ENCODE measurements at regions not wholly inside any gene's neighbourhood (a gene's known extent, or its start where the extent isn't known, plus 50 kb on each side); places are given as distances from the start of the nearest gene placed in this dataset.

DNA sequence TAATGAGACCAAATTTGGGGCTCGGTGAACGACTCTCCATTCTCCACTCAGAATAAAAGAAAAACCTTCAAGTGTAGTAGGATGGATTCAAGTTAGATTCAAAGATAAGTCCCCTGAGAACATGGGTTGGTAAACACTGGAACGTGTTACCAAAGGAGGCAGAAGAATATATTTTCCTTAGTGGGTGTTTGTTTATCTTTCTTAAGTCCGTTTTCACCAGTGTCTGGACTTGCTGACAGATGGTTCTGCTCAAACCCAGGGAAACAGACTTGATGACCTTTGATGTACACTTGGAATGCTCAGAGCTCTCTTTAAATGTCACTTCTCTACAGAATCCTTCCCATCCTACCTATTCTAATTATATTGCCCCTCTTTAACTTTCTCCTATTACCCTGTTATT is 310.3 kb upstream of the ZNF521 start:
- intact Hi-C loops (cut with DNase I), result no loop called here
- Histone ChIP-seq H3K4me3 (no peak overlapping the region), H3K27ac (no peak overlapping the region), H3K27me3 (no peaks in the 10 kb centered on the region), H3K36me3 (no peaks in the 10 kb centered on the region), H3K4me1 (ENCODE audit: insufficient read depth) (peaks cover 2% of the 10 kb centered on the region), H3K9me3 (no peaks in the 10 kb centered on the region)
- 20 to 23% (median 21%) methylated on average over 4 of the region's 4 CpGs for WGBS, 3 donors
- TF ChIP-seq POLR2A (IDR thresholded peaks at IDR 0.05), result no peak
- TF ChIP-seq EP300 (IDR thresholded peaks at IDR 0.05), result no peak
- TF ChIP-seq, protein P1, sequence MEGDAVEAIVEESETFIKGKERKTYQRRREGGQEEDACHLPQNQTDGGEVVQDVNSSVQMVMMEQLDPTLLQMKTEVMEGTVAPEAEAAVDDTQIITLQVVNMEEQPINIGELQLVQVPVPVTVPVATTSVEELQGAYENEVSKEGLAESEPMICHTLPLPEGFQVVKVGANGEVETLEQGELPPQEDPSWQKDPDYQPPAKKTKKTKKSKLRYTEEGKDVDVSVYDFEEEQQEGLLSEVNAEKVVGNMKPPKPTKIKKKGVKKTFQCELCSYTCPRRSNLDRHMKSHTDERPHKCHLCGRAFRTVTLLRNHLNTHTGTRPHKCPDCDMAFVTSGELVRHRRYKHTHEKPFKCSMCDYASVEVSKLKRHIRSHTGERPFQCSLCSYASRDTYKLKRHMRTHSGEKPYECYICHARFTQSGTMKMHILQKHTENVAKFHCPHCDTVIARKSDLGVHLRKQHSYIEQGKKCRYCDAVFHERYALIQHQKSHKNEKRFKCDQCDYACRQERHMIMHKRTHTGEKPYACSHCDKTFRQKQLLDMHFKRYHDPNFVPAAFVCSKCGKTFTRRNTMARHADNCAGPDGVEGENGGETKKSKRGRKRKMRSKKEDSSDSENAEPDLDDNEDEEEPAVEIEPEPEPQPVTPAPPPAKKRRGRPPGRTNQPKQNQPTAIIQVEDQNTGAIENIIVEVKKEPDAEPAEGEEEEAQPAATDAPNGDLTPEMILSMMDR (IDR thresholded peaks at IDR 0.05), result no peak
- no peak for DNase-seq

DNA sequence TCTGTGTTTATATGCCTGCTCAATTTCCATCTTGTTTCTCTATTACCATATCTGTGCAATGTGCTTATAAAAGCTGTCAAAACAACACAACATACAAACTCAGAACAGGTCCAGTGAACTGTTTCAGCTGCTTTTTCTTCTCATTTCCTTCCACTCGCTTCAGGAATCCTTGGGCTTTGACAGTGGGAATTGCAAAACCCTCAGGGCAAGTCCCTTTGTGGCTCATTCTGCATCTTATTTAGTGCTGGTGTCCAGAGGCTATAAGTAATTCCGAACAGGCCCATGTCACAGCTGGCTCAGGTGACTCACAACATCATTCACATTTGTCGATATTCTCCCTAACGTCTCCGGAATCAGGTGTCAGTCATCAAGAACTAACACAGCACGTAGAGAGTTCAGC is 309.9 kb upstream of the ZNF521 start:
- intact Hi-C loops (cut with DNase I), result no loop called here
- H3K4me1 ChIP-seq (ENCODE audit: insufficient read depth), result peaks cover 2% of the 10 kb centered on the region
- no peaks in the 10 kb centered on the region for H3K36me3 ChIP-seq
- WGBS, 3 donors, result 26 to 38% (median 35%) methylated on average over 6 of the region's 6 CpGs
- DNase-seq, result no peak
- no peaks in the 10 kb centered on the region for H3K9me3 ChIP-seq
- H3K27me3 ChIP-seq, result no peaks in the 10 kb centered on the region
- H3K27ac ChIP-seq, result no peak overlapping the region
- H3K4me3 ChIP-seq, result no peak overlapping the region
- TF ChIP-seq POLR2A (IDR thresholded peaks at IDR 0.05) (no peak), EP300 (IDR thresholded peaks at IDR 0.05) (no peak)
- TF ChIP-seq, protein P1 (IDR thresholded peaks at IDR 0.05), result no peak

DNA sequence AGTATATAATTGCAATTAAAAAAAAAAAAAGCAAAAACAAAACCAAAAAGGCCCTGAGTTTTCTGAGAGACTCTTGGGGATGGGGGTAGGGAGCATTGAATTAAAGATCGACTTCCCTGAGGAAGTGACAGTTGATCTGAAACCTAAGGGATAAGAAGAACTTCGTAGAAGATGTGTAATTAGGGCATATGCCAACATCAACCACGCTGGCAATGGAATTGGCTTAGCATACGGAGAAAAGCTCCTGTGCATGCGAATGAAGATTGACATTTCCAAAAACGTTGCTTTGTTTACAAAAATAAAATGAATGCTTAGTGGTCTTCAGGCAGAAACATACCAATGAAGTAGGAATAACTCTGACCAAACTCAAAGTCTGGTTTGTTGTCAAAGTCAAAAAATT is 307.6 kb upstream of the ZNF521 start:
- Histone ChIP-seq H3K9me3 (no peaks in the 10 kb centered on the region), H3K4me3 (no peak overlapping the region), H3K27me3 (no peaks in the 10 kb centered on the region), H3K4me1 (ENCODE audit: insufficient read depth) (peaks cover 2% of the 10 kb centered on the region), H3K36me3 (no peaks in the 10 kb centered on the region), H3K27ac (no peak overlapping the region)
- DNase-seq, result no peak
- 88 to 94% (median 90%) methylated on average over 6 of the region's 6 CpGs for WGBS, 3 donors
- TF ChIP-seq, protein P1 (IDR thresholded peaks at IDR 0.05), result no peak
- TF ChIP-seq EP300 (IDR thresholded peaks at IDR 0.05), result no peak
- no peak for TF ChIP-seq POLR2A (IDR thresholded peaks at IDR 0.05)
- intact Hi-C loops (cut with DNase I), result loop anchor here in 1 of 4 donors (10.0 kb wide), 2 partner anchors 55 to 665 kb away; no protein-coding TSS in a partner anchor

DNA sequence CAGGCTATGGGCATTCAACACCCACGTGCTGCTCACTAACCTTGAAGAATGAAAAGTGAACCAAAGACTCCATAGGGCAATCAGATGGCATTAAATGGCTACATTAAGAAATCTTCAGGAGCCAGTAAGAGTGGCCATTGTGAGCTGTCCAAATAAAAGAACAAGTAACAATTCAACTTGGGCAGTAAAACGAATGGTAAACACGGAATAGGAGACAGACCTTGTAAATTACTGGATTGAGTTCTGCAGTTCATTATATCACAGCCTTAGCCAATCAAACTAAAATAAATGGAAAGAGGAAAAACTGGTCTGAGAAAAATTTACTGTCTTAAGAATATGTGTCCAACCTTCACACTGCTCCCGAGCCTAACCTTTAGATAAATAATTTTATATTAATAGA is 306.5 kb upstream of the ZNF521 start:
- Histone ChIP-seq H3K36me3 (no peaks in the 10 kb centered on the region), H3K27ac (no peak overlapping the region), H3K4me1 (ENCODE audit: insufficient read depth) (peaks cover 2% of the 10 kb centered on the region), H3K27me3 (no peaks in the 10 kb centered on the region), H3K4me3 (no peak overlapping the region), H3K9me3 (no peaks in the 10 kb centered on the region)
- no peak for DNase-seq
- 74 to 78% (median 74%) methylated on average over 4 of the region's 4 CpGs for whole genome bisulfite sequencing, 3 donors
- intact Hi-C loops (cut with DNase I), result loop anchor here in 1 of 4 donors (10.0 kb wide), 2 partner anchors 56 to 664 kb away; no protein-coding TSS in a partner anchor
- TF ChIP-seq, protein P1 (IDR thresholded peaks at IDR 0.05), result no peak
- no peak for TF ChIP-seq POLR2A (IDR thresholded peaks at IDR 0.05)
- no peak for TF ChIP-seq EP300 (IDR thresholded peaks at IDR 0.05)

All from ovary (tissue), 7 donors.